EL (cell line): ENCODE measurements at regions not wholly inside any gene's neighbourhood (a gene's known extent, or its start where the extent isn't known, plus 50 kb on each side); places are given as distances from the start of the nearest gene placed in this dataset.

Experiments
- DNase-seq: peaks from one replicate; pipeline ENCODE4 v3.0.0-alpha.2; 2016

DNA sequence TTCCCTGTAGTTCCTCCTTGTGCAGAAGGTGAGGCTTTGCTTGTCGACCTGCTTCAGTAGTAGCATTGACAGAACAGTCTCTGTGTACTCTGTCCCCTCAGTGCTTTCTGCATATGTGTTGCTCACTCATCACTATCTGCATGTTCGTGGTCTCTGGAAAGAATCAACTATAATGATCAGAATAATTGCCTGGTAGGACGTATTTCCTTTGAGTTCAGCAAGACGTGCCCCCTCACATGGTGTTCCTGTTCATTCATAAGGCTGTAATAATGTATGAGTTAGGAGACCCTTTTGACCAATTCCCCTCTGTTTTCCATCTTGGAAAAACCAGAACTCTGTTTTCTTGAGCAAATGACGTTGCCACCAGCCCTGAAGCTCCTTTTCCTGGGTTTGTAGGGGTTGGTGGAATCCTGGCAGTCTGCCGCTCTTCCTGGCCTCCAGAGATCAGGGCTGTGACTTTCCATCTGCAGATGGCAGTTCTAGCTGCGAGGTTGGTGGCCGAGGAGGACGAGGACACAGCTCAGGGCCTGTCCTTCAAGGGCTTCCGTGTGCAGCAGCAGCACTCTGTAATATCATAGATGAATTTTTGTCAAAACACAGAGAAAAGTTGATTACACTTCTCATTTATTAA is 61.9 kb downstream of the EXOSC2 start:
- no peak for DNase-seq

DNA sequence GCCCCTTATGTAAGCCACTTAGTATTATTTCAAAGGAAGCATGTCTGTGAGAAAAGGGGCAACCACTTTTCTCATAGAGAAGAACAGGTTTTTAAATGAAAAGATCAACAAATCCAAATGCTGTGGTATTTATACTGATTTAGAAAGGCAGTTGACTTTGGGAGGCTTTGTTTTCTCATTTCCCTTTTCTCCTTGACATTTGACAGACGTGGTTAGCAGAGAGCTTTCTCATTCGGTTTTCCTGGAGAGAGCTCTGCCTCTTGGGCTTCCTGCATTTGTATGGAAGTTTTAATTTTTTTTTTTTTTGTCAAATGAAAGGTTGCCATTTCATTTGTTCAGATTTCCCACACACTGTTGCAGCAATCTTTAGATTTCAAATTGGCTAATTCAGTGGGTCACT is 62.5 kb downstream of the EXOSC2 start:
- no peak for DNase-seq

- DNase-seq: no peak
Measured at GRCh38 chr9:130756455-130757152, 63.0 kb downstream of the EXOSC2 start.

GRCh38 chr9:130759738-130760137 is 66.2 kb downstream of the EXOSC2 start:
- no peak for DNase-seq

GRCh38 chr9:130763331-130764171 is 70.0 kb downstream of the EXOSC2 start:
- no peak for DNase-seq

- peak; percentile 49 for DNase-seq
Measured at GRCh38 chr9:130765137-130766020, 69.7 kb upstream of the ABL1 start.

DNA sequence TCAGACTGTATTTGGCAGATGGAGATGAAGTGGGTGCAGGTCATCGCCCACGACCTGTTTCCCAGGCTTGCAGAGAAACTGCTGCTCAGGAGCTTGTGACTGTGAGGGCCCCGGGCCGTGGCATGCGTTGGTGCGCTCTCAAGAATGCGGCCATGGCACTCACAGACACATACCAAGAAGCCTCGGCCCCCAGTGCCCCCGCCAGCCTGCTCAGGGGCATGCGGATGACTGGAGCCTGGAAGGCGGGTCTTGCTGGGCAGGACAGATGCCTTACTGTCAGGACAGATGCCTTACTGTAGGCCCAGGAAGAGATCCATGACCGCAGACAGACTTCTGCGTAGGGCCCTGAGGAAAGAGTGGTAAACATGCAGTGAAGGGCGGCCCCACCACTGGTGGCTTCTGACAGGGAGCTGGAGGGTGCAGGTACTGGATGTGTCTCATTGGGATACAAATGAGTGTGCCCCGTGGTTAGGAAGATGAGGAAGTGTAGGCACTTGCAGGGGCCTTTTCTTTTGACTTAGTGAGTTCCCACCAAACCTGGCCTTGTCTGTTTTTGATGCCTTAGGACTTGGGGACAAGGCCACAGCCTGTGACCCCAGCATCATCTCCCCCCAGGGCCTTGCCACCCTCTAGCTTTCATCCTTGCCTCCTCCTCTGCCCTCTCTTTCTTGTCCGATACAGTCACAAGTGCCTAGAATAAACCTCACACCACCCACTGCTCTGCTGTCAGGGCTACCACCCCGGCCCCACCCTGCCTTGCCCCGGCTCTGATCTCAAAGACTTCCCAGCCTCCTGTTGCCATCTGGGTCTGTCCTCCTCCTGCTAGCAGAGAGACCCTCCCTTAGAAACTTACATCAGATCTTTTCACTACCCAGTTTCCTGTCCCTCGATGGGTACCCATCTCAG is 68.8 kb upstream of the ABL1 start:
- peak; percentile 43 for DNase-seq

DNA sequence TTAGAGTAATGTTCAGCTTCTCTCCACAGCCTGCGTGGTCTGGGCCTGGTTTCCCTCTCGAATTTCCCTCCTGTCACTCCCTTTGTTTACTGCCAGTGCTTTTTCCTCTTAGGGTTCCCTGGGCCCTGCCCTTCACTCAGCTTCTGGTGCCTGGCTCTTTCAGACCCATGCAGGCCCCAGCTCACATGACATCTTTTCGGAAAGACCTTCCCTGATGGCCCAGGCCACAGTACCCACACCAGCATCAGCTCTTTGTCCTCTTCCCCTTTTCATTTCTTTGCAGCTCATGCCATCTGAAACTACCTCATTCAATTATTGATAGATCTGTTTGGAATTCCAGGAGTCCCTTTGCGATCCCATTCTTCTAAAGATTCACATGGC is 68.1 kb upstream of the ABL1 start:
- no peak for DNase-seq

GRCh38 chr9:130768265-130768664 is 66.8 kb upstream of the ABL1 start:
- DNase-seq: no peak

GRCh38 chr9:130768891-130769403 is 66.1 kb upstream of the ABL1 start:
- no peak for DNase-seq

DNA sequence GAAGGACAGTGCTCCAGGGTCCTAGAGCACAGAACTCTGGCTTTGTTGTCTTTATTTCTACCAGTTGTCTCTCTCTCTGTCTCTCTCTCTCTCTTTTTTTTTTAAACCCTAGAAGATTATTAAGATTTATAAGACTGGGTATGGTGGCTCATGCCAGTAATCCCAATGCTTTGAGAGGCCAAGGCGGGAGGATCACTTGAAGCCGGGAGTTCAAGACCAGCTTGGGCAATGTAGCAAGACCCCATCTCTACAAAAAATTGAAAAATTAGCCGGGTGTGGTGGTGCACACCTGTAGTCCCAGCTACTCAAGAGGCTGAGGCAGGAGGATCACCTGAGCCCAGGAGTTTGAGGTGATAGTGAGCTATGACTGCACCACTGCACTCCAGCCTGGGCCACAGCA is 65.0 kb upstream of the ABL1 start:
- DNase-seq: no peak

GRCh38 chr9:130770679-130771442 is 64.2 kb upstream of the ABL1 start:
- peak; percentile 74 for DNase-seq

- no peak for DNase-seq
Measured at GRCh38 chr9:130772185-130772584, 62.9 kb upstream of the ABL1 start.

- no peak for DNase-seq
Measured at GRCh38 chr9:130774183-130774582, 60.9 kb upstream of the ABL1 start.

GRCh38 chr9:130775336-130775991 is 59.6 kb upstream of the ABL1 start:
- DNase-seq: no peak

- no peak for DNase-seq
Measured at GRCh38 chr9:130779153-130779855, 55.8 kb upstream of the ABL1 start.

- no peak for DNase-seq
Measured at GRCh38 chr9:130780415-130780814, 54.6 kb upstream of the ABL1 start.

GRCh38 chr9:130780865-130781504 is 54.1 kb upstream of the ABL1 start:
- peak; percentile 95 for DNase-seq

GRCh38 chr9:130781569-130781968 is 53.5 kb upstream of the ABL1 start:
- no peak for DNase-seq
